ENCODE measurements at regions not wholly inside any gene's neighbourhood (a gene's known extent, or its start where the extent isn't known, plus 50 kb on each side); places are given as distances from the start of the nearest gene placed in this dataset.

GRCh38 chr14:61939776-61940175, 177.6 kb downstream of the SNAPC1 start:
- no peak overlapping the region for H3K4me3 Mint-ChIP-seq
- H3K27me3 Mint-ChIP-seq, result peaks cover 68 to 78% of the 10 kb centered on the region in 2 donors
- no peak overlapping the region for H3K27ac Mint-ChIP-seq
- no peak for DNase-seq
- no peaks in the 10 kb centered on the region for H3K36me3 Mint-ChIP-seq (ENCODE audit: insufficient read depth)
- H3K9me3 Mint-ChIP-seq, result no peaks in the 10 kb centered on the region
- H3K4me1 Mint-ChIP-seq (ENCODE audit: low read depth in 2 of 2), result no peaks in the 10 kb centered on the region
- ATAC-seq (replicated peaks), result no peak

GRCh38 chr14:61940666-61941420, 178.6 kb downstream of the SNAPC1 start:
- no peaks in the 10 kb centered on the region for H3K36me3 Mint-ChIP-seq (ENCODE audit: insufficient read depth)
- no peaks in the 10 kb centered on the region for H3K9me3 Mint-ChIP-seq
- no peak for ATAC-seq (replicated peaks)
- H3K27me3 Mint-ChIP-seq, result peaks cover 69% of the 10 kb centered on the region in 2 donors
- H3K4me1 Mint-ChIP-seq (ENCODE audit: low read depth in 2 of 2), result no peaks in the 10 kb centered on the region
- H3K4me3 Mint-ChIP-seq, result no peak overlapping the region
- no peak overlapping the region for H3K27ac Mint-ChIP-seq
- no peak for DNase-seq

- DNase-seq (no peak), ATAC-seq (replicated peaks) (no peak)
- Mint-ChIP-seq H3K4me1 (ENCODE audit: low read depth in 2 of 2) (no peaks in the 10 kb centered on the region), H3K9me3 (no peaks in the 10 kb centered on the region), H3K27ac (no peak overlapping the region), H3K27me3 (peaks cover 65 to 68% of the 10 kb centered on the region in 2 donors), H3K4me3 (no peak overlapping the region), H3K36me3 (ENCODE audit: insufficient read depth) (no peaks in the 10 kb centered on the region)
Measured at GRCh38 chr14:61941421-61942150, 179.4 kb downstream of the SNAPC1 start.

GRCh38 chr14:61948376-61948775, 186.2 kb downstream of the SNAPC1 start:
- H3K36me3 Mint-ChIP-seq (ENCODE audit: insufficient read depth), result no peaks in the 10 kb centered on the region
- ATAC-seq (replicated peaks), result no peak
- H3K4me3 Mint-ChIP-seq, result no peak overlapping the region
- no peaks in the 10 kb centered on the region for H3K4me1 Mint-ChIP-seq (ENCODE audit: low read depth in 2 of 2)
- H3K9me3 Mint-ChIP-seq, result no peaks in the 10 kb centered on the region
- H3K27me3 Mint-ChIP-seq, result peaks cover 6 to 10% of the 10 kb centered on the region in 2 donors
- DNase-seq, result no peak
- no peak overlapping the region for H3K27ac Mint-ChIP-seq

- ATAC-seq (replicated peaks) (no peak), DNase-seq (no peak)
- no peak overlapping the region for H3K27ac Mint-ChIP-seq
- H3K9me3 Mint-ChIP-seq, result no peaks in the 10 kb centered on the region
- no peaks in the 10 kb centered on the region for H3K4me1 Mint-ChIP-seq (ENCODE audit: low read depth in 2 of 2)
- H3K36me3 Mint-ChIP-seq (ENCODE audit: insufficient read depth), result no peaks in the 10 kb centered on the region
- peaks cover 0 to 6% of the 10 kb centered on the region in 2 donors for H3K27me3 Mint-ChIP-seq
- no peak overlapping the region for H3K4me3 Mint-ChIP-seq
Measured at GRCh38 chr14:61950340-61950739, 188.1 kb downstream of the SNAPC1 start.

- H3K4me3 Mint-ChIP-seq, result no peak overlapping the region
- peaks cover 0 to 11% of the 10 kb centered on the region in 2 donors for H3K27me3 Mint-ChIP-seq
- DNase-seq, result no peak
Measured at GRCh38 chr14:61953602-61954001, 191.4 kb downstream of the SNAPC1 start.

GRCh38 chr14:61954306-61954705, 192.1 kb downstream of the SNAPC1 start:
- H3K4me3 Mint-ChIP-seq, result no peak overlapping the region
- no peak overlapping the region for H3K27ac Mint-ChIP-seq
- peaks cover 0 to 1% of the 10 kb centered on the region in 2 donors for H3K9me3 Mint-ChIP-seq
- peaks cover 0 to 11% of the 10 kb centered on the region in 2 donors for H3K27me3 Mint-ChIP-seq
- no peaks in the 10 kb centered on the region for H3K4me1 Mint-ChIP-seq (ENCODE audit: low read depth in 2 of 2)
- DNase-seq (no peak), ATAC-seq (replicated peaks) (no peak)
- no peaks in the 10 kb centered on the region for H3K36me3 Mint-ChIP-seq (ENCODE audit: insufficient read depth)

More at GRCh38 chr14:61953602-61954001, 191.4 kb downstream of the SNAPC1 start:
- Mint-ChIP-seq H3K9me3 (peaks cover 0 to 1% of the 10 kb centered on the region in 2 donors), H3K4me1 (ENCODE audit: low read depth in 2 of 2) (no peaks in the 10 kb centered on the region), H3K36me3 (ENCODE audit: insufficient read depth) (no peaks in the 10 kb centered on the region), H3K27ac (no peak overlapping the region)
- ATAC-seq (replicated peaks), result no peak

- Mint-ChIP-seq H3K27me3 (peaks cover 9 to 22% of the 10 kb centered on the region in 2 donors), H3K36me3 (ENCODE audit: insufficient read depth) (no peaks in the 10 kb centered on the region), H3K4me1 (ENCODE audit: low read depth in 2 of 2) (no peaks in the 10 kb centered on the region), H3K9me3 (peaks cover 0 to 1% of the 10 kb centered on the region in 2 donors), H3K4me3 (no peak overlapping the region), H3K27ac (no peak overlapping the region)
- no peak for ATAC-seq (replicated peaks)
- DNase-seq, result no peak
Measured at GRCh38 chr14:61956517-61956916, 194.3 kb downstream of the SNAPC1 start.

GRCh38 chr14:61959348-61959747, 197.1 kb downstream of the SNAPC1 start:
- Mint-ChIP-seq H3K9me3 (peaks cover 0 to 1% of the 10 kb centered on the region in 2 donors), H3K4me3 (no peak overlapping the region), H3K4me1 (ENCODE audit: low read depth in 2 of 2) (no peaks in the 10 kb centered on the region), H3K36me3 (ENCODE audit: insufficient read depth) (no peaks in the 10 kb centered on the region), H3K27me3 (peaks cover 26 to 40% of the 10 kb centered on the region in 2 donors), H3K27ac (no peak overlapping the region)
- DNase-seq (no peak), ATAC-seq (replicated peaks) (no peak)

- Mint-ChIP-seq H3K4me1 (ENCODE audit: low read depth in 2 of 2) (no peaks in the 10 kb centered on the region), H3K27me3 (peaks cover 33 to 34% of the 10 kb centered on the region in 2 donors), H3K9me3 (peaks cover 0 to 1% of the 10 kb centered on the region in 2 donors), H3K27ac (no peak overlapping the region), H3K36me3 (ENCODE audit: insufficient read depth) (no peaks in the 10 kb centered on the region), H3K4me3 (no peak overlapping the region)
- ATAC-seq (replicated peaks) (no peak), DNase-seq (no peak)
Measured at GRCh38 chr14:61961369-61961768, 199.1 kb downstream of the SNAPC1 start.

GRCh38 chr14:61963926-61964325, 201.7 kb downstream of the SNAPC1 start:
- Mint-ChIP-seq H3K9me3 (no peaks in the 10 kb centered on the region), H3K4me3 (no peak overlapping the region), H3K27ac (no peak overlapping the region), H3K36me3 (ENCODE audit: insufficient read depth) (no peaks in the 10 kb centered on the region), H3K27me3 (peaks cover 34 to 40% of the 10 kb centered on the region in 2 donors), H3K4me1 (ENCODE audit: low read depth in 2 of 2) (no peaks in the 10 kb centered on the region)
- ATAC-seq (replicated peaks), result no peak
- DNase-seq, result no peak

GRCh38 chr14:61965030-61965745, 203.0 kb downstream of the SNAPC1 start:
- Mint-ChIP-seq H3K9me3 (no peaks in the 10 kb centered on the region), H3K4me1 (ENCODE audit: low read depth in 2 of 2) (no peaks in the 10 kb centered on the region), H3K36me3 (ENCODE audit: insufficient read depth) (no peaks in the 10 kb centered on the region), H3K27me3 (peaks cover 40 to 46% of the 10 kb centered on the region in 2 donors), H3K27ac (no peak overlapping the region), H3K4me3 (no peak overlapping the region)
- ATAC-seq (replicated peaks), result no peak
- DNase-seq, result no peak

- no peak overlapping the region for H3K27ac Mint-ChIP-seq
- no peak for ATAC-seq (replicated peaks)
Measured at GRCh38 chr14:61968207-61968606, 206.0 kb downstream of the SNAPC1 start.

More at GRCh38 chr14:61968207-61968606, 206.0 kb downstream of the SNAPC1 start:
- H3K27me3 Mint-ChIP-seq, result peaks cover 17 to 18% of the 10 kb centered on the region in 2 donors
- H3K9me3 Mint-ChIP-seq, result no peaks in the 10 kb centered on the region
- no peaks in the 10 kb centered on the region for H3K36me3 Mint-ChIP-seq (ENCODE audit: insufficient read depth)
- no peak overlapping the region for H3K4me3 Mint-ChIP-seq
- no peaks in the 10 kb centered on the region for H3K4me1 Mint-ChIP-seq (ENCODE audit: low read depth in 2 of 2)
- DNase-seq, result no peak
